Fibroblast of upper back skin (primary cell): ENCODE measurements at regions not wholly inside any gene's neighbourhood (a gene's known extent, or its start where the extent isn't known, plus 50 kb on each side); places are given as distances from the start of the nearest gene placed in this dataset.
"Not testable (repeated sequence)": the region's sequence is repeated elsewhere in the genome, so short reads cannot be mapped to it uniquely, and the experiment has no call there.

Source experiments
- DNase-seq: peaks from one replicate; pipeline ENCODE4 v3.0.0-alpha.2; 2013

- DNase-seq, result not testable (repeated sequence)
These were observed 140.9 kb downstream of the LIG4 start for GRCh38 chr13:108074429-108074828.

- no peak for DNase-seq
These were observed 144.4 kb downstream of the LIG4 start for GRCh38 chr13:108070925-108071324.

- no peak for DNase-seq
These were observed 144.8 kb downstream of the LIG4 start for GRCh38 chr13:108070491-108070890.

- no peak for DNase-seq
These were observed 145.7 kb downstream of the LIG4 start for GRCh38 chr13:108069521-108070210.

GRCh38 chr13:108064372-108064771 lies 151.0 kb downstream of the LIG4 start:
- not testable (repeated sequence) for DNase-seq

- no peak for DNase-seq
These were observed 155.2 kb downstream of the LIG4 start for GRCh38 chr13:108060111-108060510.

GRCh38 chr13:108056278-108056677 lies 159.1 kb downstream of the LIG4 start:
- DNase-seq, result no peak

GRCh38 chr13:108049211-108049610 lies 166.1 kb downstream of the LIG4 start:
- no peak for DNase-seq

GRCh38 chr13:108044954-108045353 lies 170.4 kb downstream of the LIG4 start:
- DNase-seq, result no peak

GRCh38 chr13:108042866-108043265 lies 172.5 kb downstream of the LIG4 start:
- DNase-seq, result not testable (repeated sequence)

- DNase-seq, result no peak
These were observed 178.0 kb downstream of the LIG4 start for GRCh38 chr13:108037348-108037747.

GRCh38 chr13:108036411-108036932 lies 178.9 kb downstream of the LIG4 start:
- DNase-seq, result no peak

- DNase-seq, result no peak
These were observed 180.4 kb downstream of the LIG4 start for GRCh38 chr13:108034909-108035410.

- DNase-seq, result no peak
These were observed 181.3 kb downstream of the LIG4 start for GRCh38 chr13:108033800-108034707.

GRCh38 chr13:108031865-108032264 lies 183.5 kb downstream of the LIG4 start:
- no peak for DNase-seq

- no peak for DNase-seq
These were observed 184.6 kb downstream of the LIG4 start for GRCh38 chr13:108030769-108031168.

GRCh38 chr13:108026680-108027410 lies 188.5 kb downstream of the LIG4 start:
- DNase-seq, result no peak

GRCh38 chr13:108020027-108020426 lies 195.3 kb downstream of the LIG4 start:
- no peak for DNase-seq

GRCh38 chr13:108018371-108018870 lies 196.9 kb downstream of the LIG4 start:
- no peak for DNase-seq

GRCh38 chr13:108006619-108007018 lies 208.7 kb downstream of the LIG4 start:
- no peak for DNase-seq

GRCh38 chr13:108005231-108005630 lies 210.1 kb downstream of the LIG4 start:
- DNase-seq, result no peak

- no peak for DNase-seq
These were observed 211.7 kb downstream of the LIG4 start for GRCh38 chr13:108003626-108004025.

GRCh38 chr13:108000998-108001397 lies 214.3 kb downstream of the LIG4 start:
- no peak for DNase-seq
